A673 (cell line): ENCODE measurements at regions not wholly inside any gene's neighbourhood (a gene's known extent, or its start where the extent isn't known, plus 50 kb on each side); places are given as distances from the start of the nearest gene placed in this dataset.

ENCODE experiments used
- BruUV-seq: library from RNA; stranded (reverse); fragments of 400-500 nt; replicated peaks from 2 replicates; lab custom pipeline; 2021; lab: Mats Ljungman, UMichigan
- CTCF ChIA-PET: fragments of 300-600 bp; sonication (Branson Sonifier 250); formaldehyde crosslinking; loops from one replicate; lab custom pipeline; 2022; ENCODE audit warnings: antibody characterized with exemption; lab: Charles Lee
- POLR2A ChIA-PET: fragments of 300-600 bp; sonication (Branson Sonifier 250); formaldehyde crosslinking; loops from one replicate; lab custom pipeline; 2022; ENCODE audit warnings: antibody characterized with exemption; ENCODE audit not compliant: low non-redundant PET; lab: Charles Lee
- DNase-seq: peaks from one replicate; pipeline ENCODE4 v3.0.0-alpha.2; 2015; ENCODE audit warnings: low spot score
- H3K27ac ChIP-seq: fragments of 200-600 bp; sonication (generic); 2 replicates; pipeline ENCODE4 v1.5.1; 2016; ENCODE audit warnings: mixed run types, low read depth, mild to moderate bottlenecking, mixed read lengths, antibody characterized with exemption, low read length; ENCODE audit not compliant: poor library complexity, severe bottlenecking
- H3K27me3 ChIP-seq: fragments of 200-600 bp; sonication (generic); replicated peaks from 2 replicates; pipeline ENCODE4 v1.6.1; 2017; ENCODE audit warnings: mixed run types, low read depth, mild to moderate bottlenecking, mixed read lengths, antibody characterized with exemption, low read length; ENCODE audit not compliant: insufficient read depth, poor library complexity
- H3K36me3 ChIP-seq: fragments of 200-600 bp; sonication (generic); 2 replicates; pipeline ENCODE4 v1.6.1; 2016; ENCODE audit warnings: mixed run types, mild to moderate bottlenecking, mixed read lengths, antibody characterized with exemption, low read length; ENCODE audit not compliant: insufficient read depth, poor library complexity, severe bottlenecking
- H3K4me1 ChIP-seq: fragments of 200-600 bp; sonication (generic); 2 replicates; pipeline ENCODE4 v1.6.1; 2017; ENCODE audit warnings: mixed run types, mild to moderate bottlenecking, mixed read lengths, antibody characterized with exemption, low read length; ENCODE audit not compliant: insufficient read depth, poor library complexity, severe bottlenecking
- H3K4me3 ChIP-seq: fragments of 200-600 bp; sonication (generic); 2 replicates; pipeline ENCODE4 v1.5.1; 2016; ENCODE audit warnings: low read depth, mixed run types, mild to moderate bottlenecking, mixed read lengths, low read length; ENCODE audit not compliant: poor library complexity, severe bottlenecking
- H3K9me3 ChIP-seq: fragments of 200-600 bp; sonication (generic); 2 replicates; pipeline ENCODE4 v1.6.1; 2016; ENCODE audit warnings: mixed run types, low read depth, mild to moderate bottlenecking, mixed read lengths, antibody characterized with exemption, low read length; ENCODE audit not compliant: poor library complexity, severe bottlenecking
- CTCF ChIP-seq: fragments of 300-800, 200-600 bp; sonication (generic); conservative IDR thresholded peaks from 2 replicates; pipeline ENCODE4 v1.5.1; 2017; ENCODE audit warnings: low read depth, mild to moderate bottlenecking, antibody characterized with exemption, low read length, moderate library complexity, mixed read lengths
- EZH2 ChIP-seq: fragments of 200-600 bp; sonication (generic); IDR thresholded peaks from 2 replicates; pipeline ENCODE4 v1.6.1; 2017; ENCODE audit warnings: borderline replicate concordance, low read depth, mild to moderate bottlenecking, mixed read lengths, antibody characterized with exemption, low read length; ENCODE audit not compliant: poor library complexity, severe bottlenecking
- intact Hi-C: fragments of 100-400 bp; cut with micrococcal nuclease; formaldehyde crosslinking; loops from one replicate; pipeline ENCODE4 v1.10.0; 2022; ENCODE audit not compliant: unreplicated experiment

- H3K9me3 ChIP-seq: no peaks in the 10 kb centered on the region
- H3K27ac ChIP-seq: no peak overlapping the region
- H3K36me3 ChIP-seq: no peaks in the 10 kb centered on the region
- BruUV-seq: no TSS peak
- CTCF ChIA-PET: no interaction called here
- H3K4me1 ChIP-seq: no peaks in the 10 kb centered on the region
- H3K4me3 ChIP-seq: no peak overlapping the region
- DNase-seq: no peak
- intact Hi-C loops: no loop called here
- POLR2A ChIA-PET: no interaction called here
- TF ChIP-seq CTCF: no peak
- no peak for TF ChIP-seq EZH2
- H3K27me3 ChIP-seq: no peaks in the 10 kb centered on the region
Measured at GRCh38 chr21:25342816-25343215, 264.5 kb downstream of the MRPL39 start.

GRCh38 chr21:25341981-25342380 is 265.3 kb downstream of the MRPL39 start:
- intact Hi-C loops: no loop called here
- CTCF ChIA-PET: no interaction called here
- Histone ChIP-seq H3K4me1 (no peaks in the 10 kb centered on the region), H3K27me3 (no peaks in the 10 kb centered on the region), H3K9me3 (no peaks in the 10 kb centered on the region), H3K27ac (no peak overlapping the region), H3K36me3 (no peaks in the 10 kb centered on the region), H3K4me3 (no peak overlapping the region)
- BruUV-seq: no TSS peak
- no peak for DNase-seq
- POLR2A ChIA-PET: no interaction called here
- TF ChIP-seq CTCF (no peak), EZH2 (no peak)

GRCh38 chr21:25338415-25338814 is 268.9 kb downstream of the MRPL39 start:
- DNase-seq: no peak
- Histone ChIP-seq H3K9me3 (no peaks in the 10 kb centered on the region), H3K27me3 (no peaks in the 10 kb centered on the region), H3K36me3 (no peaks in the 10 kb centered on the region), H3K4me1 (no peaks in the 10 kb centered on the region), H3K4me3 (no peak overlapping the region), H3K27ac (no peak overlapping the region)
- intact Hi-C loops: no loop called here
- TF ChIP-seq EZH2 (no peak), CTCF (no peak)
- ChIA-PET CTCF (no interaction called here), POLR2A (no interaction called here)
- no TSS peak for BruUV-seq
